H1 (cell line): ENCODE measurements at regions not wholly inside any gene's neighbourhood (a gene's known extent, or its start where the extent isn't known, plus 50 kb on each side); places are given as distances from the start of the nearest gene placed in this dataset.
A peak's percentile ranks its signal among the peaks of the same experiment; 100 is the strongest.

Experiments used
- CTCF ChIA-PET: fragments of 300-600 bp; sonication (Branson Sonifier 250); formaldehyde crosslinking; loops from one replicate; lab custom pipeline; 2021; ENCODE audit not compliant: partially characterized antibody; lab: Charles Lee
- POLR2A ChIA-PET: fragments of 300-600 bp; sonication (Branson Sonifier 250); formaldehyde crosslinking; loops from one replicate; lab custom pipeline; 2021; ENCODE audit warnings: inconsistent platforms; ENCODE audit not compliant: partially characterized antibody; lab: Charles Lee
- DNase-seq, 2 experiments: peaks; one replicate each; pipeline versions ENCODE4 v3.0.0 to v3.0.0-alpha.2; 2010 to 2022; ENCODE audit warnings: low spot score in 2 of 2, low read depth in 1 of 2, mixed read lengths in 1 of 2
- FAIRE-seq: peaks from 2 replicates; lab custom pipeline; 2011; peaks lifted over from hg19 to GRCh38; lab: Jason Lieb, UNC
- H2AFZ ChIP-seq: 2 replicates; pipeline ENCODE4 v1.8.1; 2012; ENCODE audit warnings: low read length, inconsistent platforms
- H2AK5ac ChIP-seq: 2 replicates; pipeline ENCODE4 v1.6.1; 2013; ENCODE audit warnings: low read depth, low read length
- H2BK120ac ChIP-seq: replicated peaks from 2 replicates; pipeline ENCODE3; 2013; ENCODE audit warnings: low read depth, low read length, inconsistent platforms
- H2BK12ac ChIP-seq: 2 replicates; pipeline ENCODE4 v1.6.1; 2013; ENCODE audit warnings: low read depth, low read length
- H2BK15ac ChIP-seq: 2 replicates; pipeline ENCODE4 v1.6.1; 2013; ENCODE audit warnings: low read length
- H2BK20ac ChIP-seq: 2 replicates; pipeline ENCODE4 v1.6.1; 2013; ENCODE audit warnings: low read length
- H2BK5ac ChIP-seq: 2 replicates; pipeline ENCODE4 v1.6.1; 2013; ENCODE audit warnings: low read depth, low read length
- H3K14ac ChIP-seq: 2 replicates; pipeline ENCODE4 v1.6.1; 2013; ENCODE audit warnings: inconsistent platforms; ENCODE audit not compliant: insufficient read length
- H3K18ac ChIP-seq: 2 replicates; pipeline ENCODE4 v1.6.1; 2013; ENCODE audit warnings: low read length; ENCODE audit errors: extremely low read depth
- H3K23ac ChIP-seq: 2 replicates; pipeline ENCODE4 v1.6.1; 2013; ENCODE audit warnings: inconsistent platforms; ENCODE audit not compliant: insufficient read length
- H3K23me2 ChIP-seq: 2 replicates; pipeline ENCODE4 v1.6.1; 2013; ENCODE audit warnings: low read depth, low read length
- H3K27ac ChIP-seq: 2 replicates; pipeline ENCODE4 v1.6.1; 2011; ENCODE audit warnings: low read depth, low read length, inconsistent platforms
- H3K27me3 ChIP-seq, 4 experiments: replicated peaks in 1 of 4; 1 replicate in 1 of 4; 2 replicates in 3 of 4; pipeline versions ENCODE4 v1.6.1 to v1.8.1; 2011 to 2013; ENCODE audit warnings: low read length in 3 of 4, mild to moderate bottlenecking in 3 of 4, inconsistent platforms in 2 of 4, mixed read lengths in 2 of 4, moderate library complexity in 1 of 4; ENCODE audit not compliant: control insufficient read depth in 3 of 4, insufficient read depth in 3 of 4; ENCODE audit errors: extremely low read depth in 1 of 4
- H3K36me3 ChIP-seq, 4 experiments: 2 replicates each; pipeline versions ENCODE4 v1.6.1 to v1.8.1; 2011 to 2013; ENCODE audit warnings: mild to moderate bottlenecking in 4 of 4, low read length in 3 of 4, moderate library complexity in 2 of 4, control low read depth in 1 of 4, inconsistent platforms in 1 of 4; ENCODE audit not compliant: insufficient read depth in 4 of 4, control insufficient read depth in 2 of 4
- H3K4ac ChIP-seq: replicated peaks from 2 replicates; pipeline ENCODE3; 2013; ENCODE audit warnings: low read length, low read depth, mixed read lengths, inconsistent platforms; ENCODE audit not compliant: insufficient read length
- H3K4me1 ChIP-seq, 4 experiments: replicated peaks in 1 of 4; 1 replicate in 1 of 4; 2 replicates in 3 of 4; pipeline versions ENCODE4 v1.6.1 to v1.8.1; 2011 to 2013; ENCODE audit warnings: low read length in 3 of 4, inconsistent platforms in 2 of 4, mixed read lengths in 1 of 4; ENCODE audit not compliant: insufficient read depth in 4 of 4, control insufficient read depth in 3 of 4
- H3K4me2 ChIP-seq, 2 experiments: 2 replicates each; pipeline versions ENCODE4 v1.6.1 to v1.8.1; 2011 to 2013; ENCODE audit warnings: low read depth in 2 of 2, low read length in 2 of 2, control low read depth in 1 of 2, inconsistent platforms in 1 of 2, mild to moderate bottlenecking in 1 of 2; ENCODE audit not compliant: insufficient read depth in 1 of 2
- H3K4me3 ChIP-seq, 4 experiments: fragments of 200-600, 300-600 bp in 1 of 4; sonication (generic), shearing (Covaris generic), sonication (Bioruptor Twin) in 1 of 4; 2 replicates each; pipeline versions ENCODE4 v1.5.1 to v1.8.1; 2011 to 2016; ENCODE audit warnings: low read length in 4 of 4, low read depth in 3 of 4, control low read depth in 2 of 4, inconsistent platforms in 2 of 4, mild to moderate bottlenecking in 2 of 4, mixed read lengths in 1 of 4, moderate library complexity in 1 of 4; ENCODE audit not compliant: insufficient read depth in 2 of 4; ENCODE audit errors: extremely low read depth in 1 of 4
- H3K56ac ChIP-seq: replicated peaks from 2 replicates; pipeline ENCODE3; 2013; ENCODE audit warnings: low read depth, mild to moderate bottlenecking, mixed read lengths, low read length, inconsistent platforms; ENCODE audit not compliant: insufficient read length
- H3K79me1 ChIP-seq: 2 replicates; pipeline ENCODE4 v1.6.1; 2013; ENCODE audit warnings: low read depth, low read length, control low read depth
- H3K79me2 ChIP-seq, 2 experiments: 2 replicates each; pipeline versions ENCODE4 v1.6.1 to v1.8.1; 2012 to 2013; ENCODE audit warnings: low read length in 2 of 2, mild to moderate bottlenecking in 2 of 2, inconsistent platforms in 1 of 2; ENCODE audit not compliant: insufficient read depth in 2 of 2, control insufficient read depth in 1 of 2
- H3K9ac ChIP-seq, 4 experiments: replicated peaks in 1 of 4; 1 replicate in 1 of 4; 2 replicates in 3 of 4; pipeline versions ENCODE4 v1.6.1 to v1.8.1; 2011 to 2013; ENCODE audit warnings: low read depth in 3 of 4, low read length in 3 of 4, control low read depth in 2 of 4, mild to moderate bottlenecking in 2 of 4, moderate library complexity in 2 of 4, inconsistent platforms in 1 of 4; ENCODE audit errors: extremely low read depth in 1 of 4
- H3K9me3 ChIP-seq, 2 experiments: 2 replicates each; pipeline versions ENCODE4 v1.6.1 to v1.8.1; 2012 to 2013; ENCODE audit warnings: mild to moderate bottlenecking in 2 of 2, moderate library complexity in 2 of 2, control low read depth in 1 of 2, inconsistent platforms in 1 of 2, low read depth in 1 of 2, low read length in 1 of 2, mixed read lengths in 1 of 2; ENCODE audit not compliant: insufficient read depth in 2 of 2
- H4K20me1 ChIP-seq, 2 experiments: replicated peaks in 1 of 2; 2 replicates each; pipeline versions ENCODE3 to v1.8.1; 2011 to 2013; ENCODE audit warnings: inconsistent platforms in 2 of 2, low read length in 2 of 2, mild to moderate bottlenecking in 1 of 2; ENCODE audit not compliant: insufficient read depth in 2 of 2, control insufficient read depth in 1 of 2
- H4K5ac ChIP-seq: 2 replicates; pipeline ENCODE4 v1.6.1; 2013; ENCODE audit warnings: low read length, low read depth, mixed read lengths, inconsistent platforms; ENCODE audit not compliant: insufficient read length
- H4K8ac ChIP-seq: 2 replicates; pipeline ENCODE4 v1.8.0; 2013; ENCODE audit warnings: mild to moderate bottlenecking, moderate library complexity, low read length, inconsistent platforms; ENCODE audit not compliant: insufficient read depth; ENCODE audit errors: extremely low read depth
- H4K91ac ChIP-seq: replicated peaks from 2 replicates; pipeline ENCODE3; 2013; ENCODE audit warnings: low read length, mixed read lengths, inconsistent platforms; ENCODE audit not compliant: insufficient read length
- CBX8 ChIP-seq: fragments of 300-800, 300-1000 bp; sonication (generic); IDR thresholded peaks from 2 replicates; pipeline ENCODE4 v1.7.1; 2016; ENCODE audit warnings: low read depth, low read length, borderline replicate concordance
- JUND ChIP-seq: IDR thresholded peaks from 2 replicates; pipeline ENCODE4 v1.6.1; 2011; ENCODE audit warnings: mild to moderate bottlenecking, improper control_type of control experiment, low read length
- SIX5 ChIP-seq: IDR thresholded peaks from 2 replicates; pipeline ENCODE4 v1.6.1; 2011; ENCODE audit warnings: mild to moderate bottlenecking, low read depth, low read length
- SRF ChIP-seq: IDR thresholded peaks from 2 replicates; pipeline ENCODE4 v1.6.1; 2011; ENCODE audit warnings: mild to moderate bottlenecking, low read depth, low read length, moderate library complexity
- TAF1 ChIP-seq: IDR thresholded peaks from 2 replicates; pipeline ENCODE4 v1.6.1; 2011; ENCODE audit warnings: mild to moderate bottlenecking, low read depth, low read length

GRCh38 chr18:27261769-27262549 lies 76.9 kb upstream of the CHST9 start:
- Histone ChIP-seq H2BK20ac (no peak overlapping the region), H4K8ac (no peak overlapping the region), H3K4me1 (no peaks in the 10 kb centered on the region), H3K79me2 (no peaks in the 10 kb centered on the region), H3K27ac (no peak overlapping the region), H3K4ac (no peak overlapping the region), H3K36me3 (no peaks in the 10 kb centered on the region; a peak in 1 of 8 replicates), H3K18ac (no peak overlapping the region), H3K4me3 (no peak overlapping the region), H3K79me1 (no peaks in the 10 kb centered on the region), H2AFZ (no peak overlapping the region), H2BK15ac (no peak overlapping the region), H4K5ac (no peak overlapping the region), H3K4me2 (no peak overlapping the region), H3K9me3 (peaks cover 8 to 14% of the 10 kb centered on the region in 2 experiments; a peak in 2 of 4 replicates), H2BK120ac (no peak overlapping the region), H2BK12ac (no peak overlapping the region), H3K23ac (no peak overlapping the region), H3K9ac (no peak overlapping the region), H2BK5ac (no peak overlapping the region), H3K27me3 (no peaks in the 10 kb centered on the region), H4K91ac (no peak overlapping the region), H3K23me2 (no peaks in the 10 kb centered on the region), H3K14ac (no peak overlapping the region), H4K20me1 (no peaks in the 10 kb centered on the region), H2AK5ac (no peak overlapping the region), H3K56ac (no peak overlapping the region)
- FAIRE-seq (no peak), DNase-seq (no peak)
- ChIA-PET CTCF (no interaction called here), POLR2A (no interaction called here)
- TF ChIP-seq SIX5 (no peak), SRF (no peak), CBX8 (no peak), TAF1 (no peak), JUND (0 out of 2 replicates have a peak, but pooled peaks have one; percentile 32)
